Astrocyte (in vitro differentiated cells and primary cell): ENCODE measurements at regions not wholly inside any gene's neighbourhood (a gene's known extent, or its start where the extent isn't known, plus 50 kb on each side); places are given as distances from the start of the nearest gene placed in this dataset.

Experiments used
- CTCF ChIP-seq: IDR thresholded peaks from 2 replicates; pipeline ENCODE4 v1.5.1; 2011; ENCODE audit warnings: low read depth, mild to moderate bottlenecking, inconsistent platforms, low read length, moderate library complexity; ENCODE audit not compliant: insufficient read depth
- EZH2 ChIP-seq: IDR thresholded peaks from 2 replicates; pipeline ENCODE4 v1.6.1; 2012; ENCODE audit warnings: mild to moderate bottlenecking, low read length, inconsistent platforms; ENCODE audit not compliant: insufficient read depth

DNA sequence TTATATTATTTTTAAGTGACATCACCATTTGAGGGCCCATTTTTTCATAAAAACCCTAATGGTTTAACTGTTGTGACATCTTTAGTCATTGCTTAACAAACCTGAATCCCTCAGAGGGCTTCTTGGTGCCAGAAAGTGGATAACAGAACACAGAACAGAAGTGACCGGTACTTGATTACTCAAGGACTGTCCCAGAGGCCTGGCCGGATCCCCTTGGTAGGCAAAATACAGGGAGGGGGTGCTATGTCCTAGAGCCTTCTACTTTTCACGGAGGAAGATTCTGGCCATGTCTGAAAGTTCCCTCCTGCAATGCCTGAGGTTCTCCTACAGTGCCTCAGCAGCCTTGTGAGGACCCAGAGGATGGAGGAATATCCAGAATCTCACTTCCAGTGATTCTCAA, 94.3 kb upstream of the DCLK2 start:
- TF ChIP-seq CTCF (no peak), EZH2 (no peak)
